GM12878 (cell line): ENCODE measurements at regions not wholly inside any gene's neighbourhood (a gene's known extent, or its start where the extent isn't known, plus 50 kb on each side); places are given as distances from the start of the nearest gene placed in this dataset.

Experiments
- ATAC-seq: fragments of 200-7000 bp; cut with Tn5 transposase; 3 replicates; pipeline ENCODE4 v1.9.1; 2020; ENCODE audit warnings: mild to moderate bottlenecking, moderate library complexity
- BruUV-seq: library from RNA; stranded (reverse); fragments of 400-500 nt; replicated peaks from 2 replicates; lab custom pipeline; 2021; lab: Mats Ljungman, UMichigan
- CTCF ChIA-PET: fragments of 300-600 bp; sonication (Branson Sonifier 250); formaldehyde crosslinking; extraction: SDS; loops from one replicate; lab custom pipeline; 2021; ENCODE audit warnings: inconsistent platforms; lab: Yijun Ruan, JAX
- POLR2A ChIA-PET: fragments of 350-600 bp; formaldehyde crosslinking; extraction: SDS; loops from one replicate; lab custom pipeline; 2021; ENCODE audit warnings: inconsistent platforms; lab: Charles Lee
- RAD21 ChIA-PET: fragments of 300-600 bp; sonication (Branson Sonifier 250); formaldehyde crosslinking; loops from one replicate; lab custom pipeline; 2023; ENCODE audit warnings: antibody characterized with exemption; ENCODE audit not compliant: unreplicated experiment; lab: Charles Lee
- SMC1A ChIA-PET: fragments of 300-600 bp; sonication (Branson Sonifier 250); formaldehyde crosslinking; loops from one replicate; lab custom pipeline; 2023; ENCODE audit not compliant: unreplicated experiment, uncharacterized antibody; lab: Charles Lee
- DNase-seq: peaks from one replicate; pipeline ENCODE4 v3.0.0-alpha.2; 2011; ENCODE audit warnings: low read depth, low spot score
- FAIRE-seq: peaks from 3 replicates; lab custom pipeline; 2011; peaks lifted over from hg19 to GRCh38; lab: Jason Lieb, UNC
- H2AFZ ChIP-seq: 2 replicates; pipeline ENCODE4 v1.6.0; 2011; ENCODE audit warnings: low read depth, low read length, control low read depth; ENCODE audit not compliant: control insufficient read depth
- H3K27ac ChIP-seq: 2 replicates; pipeline ENCODE4 v1.5.1; 2011; ENCODE audit warnings: control low read depth; ENCODE audit not compliant: control insufficient read depth, insufficient read depth
- H3K27me3 ChIP-seq, 2 experiments: replicated peaks in 1 of 2; 2 replicates each; pipeline versions ENCODE4 v1.6.0 to v1.6.1; 2011; ENCODE audit warnings: low read length in 1 of 2; ENCODE audit not compliant: control insufficient read depth in 2 of 2, insufficient read depth in 2 of 2
- H3K36me3 ChIP-seq, 2 experiments: 2 replicates each; pipeline ENCODE4 v1.5.1; 2011; ENCODE audit warnings: low read length in 1 of 2; ENCODE audit not compliant: control insufficient read depth in 2 of 2, insufficient read depth in 2 of 2
- H3K4me1 ChIP-seq: 2 replicates; pipeline ENCODE4 v1.6.1; 2011; ENCODE audit warnings: mild to moderate bottlenecking, low read length, moderate library complexity, mixed read lengths; ENCODE audit not compliant: control insufficient read depth, insufficient read depth
- H3K4me2 ChIP-seq: 2 replicates; pipeline ENCODE4 v1.6.0; 2011; ENCODE audit warnings: control low read depth; ENCODE audit not compliant: control insufficient read depth, insufficient read depth
- H3K4me3 ChIP-seq: fragments of 200-600 bp; sonication (generic); 2 replicates; pipeline ENCODE4 v1.5.1; 2016
- H3K79me2 ChIP-seq: 2 replicates; pipeline ENCODE4 v1.6.0; 2011; ENCODE audit warnings: low read length; ENCODE audit not compliant: control insufficient read depth, insufficient read depth
- H3K9ac ChIP-seq: 2 replicates; pipeline ENCODE4 v1.8.0; 2011; ENCODE audit warnings: low read length, control low read depth, mixed read lengths; ENCODE audit not compliant: control insufficient read depth, insufficient read depth
- H3K9me3 ChIP-seq: replicated peaks from 3 replicates; pipeline ENCODE4 v1.5.1; 2011; ENCODE audit warnings: mild to moderate bottlenecking, low read length; ENCODE audit not compliant: control insufficient read depth, insufficient read depth
- H4K20me1 ChIP-seq: 2 replicates; pipeline ENCODE4 v1.6.0; 2011; ENCODE audit not compliant: control insufficient read depth, insufficient read depth
- ESRRA ChIP-seq: IDR thresholded peaks from 2 replicates; pipeline ENCODE4 v1.6.1; 2012; ENCODE audit warnings: mild to moderate bottlenecking, low read length, improper control_type of control experiment
- GATAD2B ChIP-seq: fragments of 450-650 bp; conservative IDR thresholded peaks from 2 replicates; pipeline ENCODE4 v1.6.1; 2017; ENCODE audit warnings: low read depth, mild to moderate bottlenecking, moderate library complexity
- IKZF2 ChIP-seq, 2 experiments: fragments of 450-650 bp; IDR thresholded peaks; 2 replicates each; pipeline ENCODE4 v1.6.1; 2017; ENCODE audit warnings: mild to moderate bottlenecking in 2 of 2, moderate library complexity in 2 of 2
- POU2F2 ChIP-seq: IDR thresholded peaks from 3 replicates; pipeline ENCODE4 v1.6.1; 2011; ENCODE audit warnings: low read depth, mild to moderate bottlenecking, low read length, borderline replicate concordance
- RAD51 ChIP-seq: fragments of 450-650 bp; IDR thresholded peaks from 2 replicates; pipeline ENCODE4 v1.6.1; 2016; ENCODE audit warnings: moderate library complexity, mild to moderate bottlenecking, inconsistent platforms
- RELB ChIP-seq: fragments of 450-650 bp; IDR thresholded peaks from 2 replicates; pipeline ENCODE4 v1.6.1; 2017; ENCODE audit warnings: low read depth, mild to moderate bottlenecking, moderate library complexity
- SKIL ChIP-seq: fragments of 450-650 bp; IDR thresholded peaks from 2 replicates; pipeline ENCODE4 v1.6.1; 2017; ENCODE audit warnings: mild to moderate bottlenecking, low read depth, inconsistent platforms; ENCODE audit not compliant: poor library complexity, severe bottlenecking
- TBL1XR1 ChIP-seq: IDR thresholded peaks from 2 replicates; pipeline ENCODE4 v1.6.1; 2012; ENCODE audit warnings: low read depth, low read length, improper control_type of control experiment
- YY1 ChIP-seq: IDR thresholded peaks from 2 replicates; pipeline ENCODE4 v1.6.1; 2011; ENCODE audit warnings: low read depth, mild to moderate bottlenecking, low read length
- WGBS: methylation state at CpG from one replicate; pipeline ENCODE4 v1.1.6; 2016; ENCODE audit warnings: low lambda C conversion rate; ENCODE audit not compliant: insufficient replicate concordance, insufficient coverage; ENCODE audit errors: missing lambda C conversion rate; 5-methylcytosine and 5-hydroxymethylcytosine counted together
- in situ Hi-C: fragments of 300-500 bp; cut with MboI; formaldehyde crosslinking; loops from 9 replicates; pipeline ENCODE4 v1.14.3; 2018; ENCODE audit warnings: mixed read lengths
- intact Hi-C: fragments of 100-400 bp; cut with micrococcal nuclease; formaldehyde crosslinking; loops from one replicate; pipeline ENCODE4 v1.14.2; 2022; ENCODE audit not compliant: unreplicated experiment

- intact Hi-C loops, result loop anchor here (5.0 kb wide), 2 partner anchors 326 to 966 kb away; partner anchors contain the start of gene OLFM1
- H3K27me3 ChIP-seq, result no peaks in the 10 kb centered on the region; a peak in 2 of 4 replicates
- DNase-seq, result no peak
- H3K9ac ChIP-seq, result no peak overlapping the region
- ATAC-seq, result no peak
- POLR2A ChIA-PET, result no interaction called here
- 27% methylated on average over 12 of the region's 12 CpGs for WGBS
- no peak overlapping the region for H3K4me2 ChIP-seq
- RAD21 ChIA-PET, result no interaction called here
- no peaks in the 10 kb centered on the region for H3K79me2 ChIP-seq
- BruUV-seq, result no TSS peak
- no peak for FAIRE-seq
- SMC1A ChIA-PET, result no interaction called here
- no peak overlapping the region for H3K4me3 ChIP-seq
- in situ Hi-C loops, result loop anchor here (5.0 kb wide), 1 partner anchor 326 kb away; the partner anchor contains the start of gene OLFM1
- H2AFZ ChIP-seq, result no peak overlapping the region
- TF ChIP-seq SKIL (no peak), RELB (no peak), GATAD2B (no peak), YY1 (no peak), POU2F2 (no peak), TBL1XR1 (no peak), ESRRA (no peak), RAD51 (no peak), IKZF2 (IDR thresholded peaks at IDR 0.05) (no peak)
- H4K20me1 ChIP-seq, result no peaks in the 10 kb centered on the region; the same call in 1 of the 2 replicates
- CTCF ChIA-PET, result interaction anchor here (0.6 to 0.7 kb wide), 3 partner anchors 26 to 113 kb away, joined by 3 read pairs; no protein-coding TSS in a partner anchor
- H3K9me3 ChIP-seq, result no peaks in the 10 kb centered on the region
- H3K36me3 ChIP-seq, result no peaks in the 10 kb centered on the region
- H3K27ac ChIP-seq, result no peak overlapping the region
- no peaks in the 10 kb centered on the region for H3K4me1 ChIP-seq
These were observed 66.6 kb upstream of the PPP1R26 start for GRCh38 chr9:135413086-135413375.
